ENCODE measurements at regions not wholly inside any gene's neighbourhood (a gene's known extent, or its start where the extent isn't known, plus 50 kb on each side); places are given as distances from the start of the nearest gene placed in this dataset.

DNA sequence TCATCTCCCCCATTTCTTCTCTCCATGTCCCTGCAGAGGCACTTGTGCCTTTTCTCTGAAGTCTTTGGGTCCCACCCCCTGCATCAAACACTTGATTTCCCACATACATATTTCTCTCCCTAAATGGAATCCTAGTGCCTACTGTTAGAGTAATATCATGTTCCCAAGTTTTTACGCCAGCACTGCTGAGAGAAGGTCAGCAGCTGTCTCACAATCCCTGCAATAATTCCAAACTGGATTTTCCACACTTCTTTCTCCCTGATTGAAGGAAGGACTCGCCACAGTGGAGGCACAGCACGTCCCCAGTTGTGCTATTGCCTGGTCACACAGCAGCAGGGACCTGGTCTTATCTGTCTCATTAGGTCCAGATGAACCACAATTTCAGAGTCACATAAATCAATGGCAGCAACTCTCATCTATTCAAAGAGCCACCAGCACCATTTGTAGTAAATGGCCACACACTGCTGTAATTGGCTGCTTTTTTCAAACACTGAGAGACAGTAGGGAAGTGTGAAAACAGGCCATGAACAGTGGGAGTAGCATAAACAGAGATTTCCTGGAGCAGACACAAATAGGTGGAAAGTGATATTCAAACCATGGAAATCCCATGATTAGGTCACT, 605.5 kb downstream of the XPNPEP1 start:
- TF ChIP-seq JUNB (IDR thresholded peaks at IDR 0.05; ENCODE audit: unreplicated experiment), result no peak
- TF ChIP-seq NANOG (IDR thresholded peaks at IDR 0.05; ENCODE audit: borderline replicate concordance), result no peak
- TF ChIP-seq, protein P1, sequence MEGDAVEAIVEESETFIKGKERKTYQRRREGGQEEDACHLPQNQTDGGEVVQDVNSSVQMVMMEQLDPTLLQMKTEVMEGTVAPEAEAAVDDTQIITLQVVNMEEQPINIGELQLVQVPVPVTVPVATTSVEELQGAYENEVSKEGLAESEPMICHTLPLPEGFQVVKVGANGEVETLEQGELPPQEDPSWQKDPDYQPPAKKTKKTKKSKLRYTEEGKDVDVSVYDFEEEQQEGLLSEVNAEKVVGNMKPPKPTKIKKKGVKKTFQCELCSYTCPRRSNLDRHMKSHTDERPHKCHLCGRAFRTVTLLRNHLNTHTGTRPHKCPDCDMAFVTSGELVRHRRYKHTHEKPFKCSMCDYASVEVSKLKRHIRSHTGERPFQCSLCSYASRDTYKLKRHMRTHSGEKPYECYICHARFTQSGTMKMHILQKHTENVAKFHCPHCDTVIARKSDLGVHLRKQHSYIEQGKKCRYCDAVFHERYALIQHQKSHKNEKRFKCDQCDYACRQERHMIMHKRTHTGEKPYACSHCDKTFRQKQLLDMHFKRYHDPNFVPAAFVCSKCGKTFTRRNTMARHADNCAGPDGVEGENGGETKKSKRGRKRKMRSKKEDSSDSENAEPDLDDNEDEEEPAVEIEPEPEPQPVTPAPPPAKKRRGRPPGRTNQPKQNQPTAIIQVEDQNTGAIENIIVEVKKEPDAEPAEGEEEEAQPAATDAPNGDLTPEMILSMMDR (conservative IDR thresholded peaks at IDR 0.05; ENCODE audit: low read depth in 2 of 2), result no peak
- no peak for TF ChIP-seq POLR2AphosphoS5 (IDR thresholded peaks at IDR 0.05; ENCODE audit: low read depth)
- no peak for TF ChIP-seq EZH2phosphoT487 (IDR thresholded peaks at IDR 0.05; ENCODE audit: unreplicated experiment)
- no peak for TF ChIP-seq REST (IDR thresholded peaks at IDR 0.05; ENCODE audit: unreplicated experiment)
- TF ChIP-seq EZH2 (IDR thresholded peaks at IDR 0.05; ENCODE audit: low read depth, unreplicated experiment), result no peak
- TF ChIP-seq CREB1 (CRISPR knock-in tag; IDR thresholded peaks at IDR 0.05; ENCODE audit: low read depth), result no peak

All from GM23338 (cell line).